B cell (primary cell): ENCODE measurements at regions not wholly inside any gene's neighbourhood (a gene's known extent, or its start where the extent isn't known, plus 50 kb on each side); places are given as distances from the start of the nearest gene placed in this dataset.

Experiments
- CTCF ChIP-seq: fragments of 200-600 bp; IDR thresholded peaks from one replicate; pipeline ENCODE4 v1.8.0; 2022; ENCODE audit warnings: antibody characterized with exemption, mild to moderate bottlenecking
- EZH2 ChIP-seq: IDR thresholded peaks from 2 replicates; pipeline ENCODE4 v1.6.1; 2012; ENCODE audit warnings: borderline replicate concordance, low read depth, mild to moderate bottlenecking, moderate library complexity, low read length; ENCODE audit not compliant: insufficient read depth, poor library complexity, severe bottlenecking

GRCh38 chr7:12119620-12120303, 91.3 kb upstream of the TMEM106B start:
- no peak for TF ChIP-seq CTCF
- no peak for TF ChIP-seq EZH2
